IPS-20b (cell line): ENCODE measurements at regions not wholly inside any gene's neighbourhood (a gene's known extent, or its start where the extent isn't known, plus 50 kb on each side); places are given as distances from the start of the nearest gene placed in this dataset.

Experiments
- H3K27ac ChIP-seq: one replicate; pipeline ENCODE4 v1.5.1; 2013; ENCODE audit warnings: low read length
- H3K27me3 ChIP-seq: 2 replicates; pipeline ENCODE4 v1.6.1; 2013; ENCODE audit warnings: mild to moderate bottlenecking, low read length, inconsistent platforms; ENCODE audit not compliant: insufficient read depth
- H3K36me3 ChIP-seq: 2 replicates; pipeline ENCODE4 v1.6.1; 2013; ENCODE audit warnings: low read depth, mild to moderate bottlenecking, inconsistent platforms, low read length, moderate library complexity; ENCODE audit not compliant: insufficient read depth
- H3K4me1 ChIP-seq: 2 replicates; pipeline ENCODE4 v1.6.1; 2013; ENCODE audit warnings: mild to moderate bottlenecking, control low read depth, inconsistent platforms, low read length, moderate library complexity; ENCODE audit not compliant: insufficient read depth
- H3K4me3 ChIP-seq: 2 replicates; pipeline ENCODE4 v1.5.1; 2013; ENCODE audit warnings: mild to moderate bottlenecking, low read length, inconsistent platforms
- H3K9ac ChIP-seq: 2 replicates; pipeline ENCODE4 v1.6.1; 2013; ENCODE audit warnings: low read depth, mild to moderate bottlenecking, inconsistent platforms, low read length, moderate library complexity
- H3K9me3 ChIP-seq: 2 replicates; pipeline ENCODE4 v1.6.1; 2013; ENCODE audit warnings: mild to moderate bottlenecking, low read depth, low read length, inconsistent platforms; ENCODE audit not compliant: insufficient read depth

DNA sequence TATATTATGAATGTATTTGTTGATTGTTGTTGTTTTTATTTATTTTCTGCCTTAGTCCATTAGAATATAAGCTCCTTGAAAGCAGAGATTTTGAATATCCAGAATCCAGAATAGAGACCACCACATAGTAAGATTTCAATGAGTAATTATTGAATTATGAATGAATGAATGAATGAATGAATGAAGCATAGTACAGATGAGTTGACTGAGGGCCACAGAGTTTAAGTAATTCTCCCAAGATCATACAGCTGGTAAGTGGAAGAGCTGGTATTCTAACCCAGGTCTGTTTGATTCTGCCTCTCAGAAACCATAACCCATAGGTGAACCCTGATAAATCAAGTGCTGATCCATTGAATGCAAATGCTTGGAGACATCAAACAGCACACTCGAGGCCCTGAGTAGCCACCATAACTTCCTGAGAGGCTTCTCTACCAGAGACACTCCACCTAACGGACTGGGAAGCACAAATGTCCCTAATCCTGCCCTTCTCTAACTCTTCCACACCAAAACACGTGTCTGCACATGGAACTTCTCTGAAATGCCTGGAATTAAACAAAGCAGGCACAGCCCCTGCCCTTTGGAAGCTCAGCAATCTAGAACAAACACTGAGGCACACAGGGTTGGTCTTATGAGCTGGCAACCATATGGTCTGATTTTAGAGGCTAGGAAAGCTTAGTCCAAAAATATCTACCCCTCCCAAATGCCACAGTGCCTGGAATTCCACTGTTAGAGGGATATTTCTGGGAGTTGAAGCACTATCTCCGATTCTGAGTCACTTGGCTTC, 190.1 kb downstream of the FOXO1 start:
- Histone ChIP-seq H3K9ac (no peak overlapping the region), H3K27me3 (no peaks in the 10 kb centered on the region), H3K4me1 (peaks cover 8% of the 10 kb centered on the region; the same call in 1 of the 2 replicates), H3K27ac (no peak overlapping the region), H3K36me3 (no peaks in the 10 kb centered on the region), H3K9me3 (no peaks in the 10 kb centered on the region), H3K4me3 (no peak overlapping the region)

- H3K9ac ChIP-seq = no peak overlapping the region
- H3K27ac ChIP-seq = no peak overlapping the region
- no peaks in the 10 kb centered on the region for H3K9me3 ChIP-seq
- H3K27me3 ChIP-seq = no peaks in the 10 kb centered on the region
- no peaks in the 10 kb centered on the region for H3K36me3 ChIP-seq
- no peak overlapping the region for H3K4me3 ChIP-seq
- peaks cover 12% of the 10 kb centered on the region; the same call in 1 of the 2 replicates for H3K4me1 ChIP-seq
Observed at GRCh38 chr13:40477623-40478608, 188.5 kb downstream of the FOXO1 start.

GRCh38 chr13:40478775-40479174, 187.7 kb downstream of the FOXO1 start:
- Histone ChIP-seq H3K9me3 (no peaks in the 10 kb centered on the region), H3K36me3 (no peaks in the 10 kb centered on the region), H3K9ac (no peak overlapping the region), H3K27ac (no peak overlapping the region), H3K4me1 (peaks cover 12% of the 10 kb centered on the region; the same call in 1 of the 2 replicates), H3K27me3 (no peaks in the 10 kb centered on the region), H3K4me3 (no peak overlapping the region)

- H3K4me3 ChIP-seq = no peak overlapping the region
- no peaks in the 10 kb centered on the region for H3K27me3 ChIP-seq
- no peaks in the 10 kb centered on the region for H3K9me3 ChIP-seq
- peaks cover 12% of the 10 kb centered on the region; the same call in 1 of the 2 replicates for H3K4me1 ChIP-seq
- H3K27ac ChIP-seq = no peak overlapping the region
- H3K36me3 ChIP-seq = no peaks in the 10 kb centered on the region
- no peak overlapping the region for H3K9ac ChIP-seq
Observed at GRCh38 chr13:40479196-40479845, 187.1 kb downstream of the FOXO1 start.

DNA sequence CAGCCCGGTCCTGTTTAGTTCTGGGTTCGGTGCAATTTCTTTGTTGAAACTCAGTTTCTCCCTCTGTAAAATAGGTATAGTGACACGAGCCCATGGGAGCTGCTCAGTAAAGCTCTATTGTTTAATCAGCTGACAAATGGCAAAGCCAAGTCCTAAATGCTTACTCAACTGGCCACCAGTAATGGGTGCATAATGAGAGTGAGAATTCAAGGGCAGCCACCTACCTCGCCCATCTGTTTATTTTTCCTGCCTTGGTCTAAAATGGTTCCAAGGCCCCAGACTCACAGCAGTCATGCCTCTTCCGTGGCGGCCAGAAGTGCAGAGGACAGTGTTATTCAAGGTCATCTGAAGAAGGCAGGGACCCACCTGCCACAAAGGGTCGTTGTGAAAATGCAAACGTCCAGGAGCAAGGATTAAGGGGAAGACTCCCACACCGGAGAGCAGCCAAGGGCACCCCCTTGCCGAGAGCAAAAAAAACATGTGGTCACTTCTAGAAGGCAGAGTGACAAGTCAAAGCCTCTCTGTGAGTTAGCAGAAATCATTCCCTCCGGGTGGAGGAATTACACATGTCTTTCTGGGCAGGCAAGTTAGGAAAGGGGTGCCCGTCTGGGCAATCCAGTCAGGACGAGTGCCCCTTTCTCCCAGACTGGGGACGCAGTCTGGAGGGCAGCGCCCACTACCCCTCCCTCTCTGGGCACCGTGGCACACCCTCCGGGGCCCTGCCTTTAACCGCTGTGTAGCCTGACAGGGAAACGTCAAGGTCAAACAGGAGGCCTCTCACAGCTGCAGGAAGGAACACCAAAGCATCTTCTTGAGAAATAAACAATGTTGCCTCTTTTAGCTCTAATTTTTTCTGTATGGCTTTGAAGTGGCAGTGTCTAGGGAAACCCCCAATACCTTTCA, 186.2 kb downstream of the FOXO1 start:
- Histone ChIP-seq H3K4me1 (peaks cover 13% of the 10 kb centered on the region; the same call in 1 of the 2 replicates), H3K9me3 (no peaks in the 10 kb centered on the region), H3K4me3 (no peak overlapping the region), H3K36me3 (no peaks in the 10 kb centered on the region), H3K9ac (no peak overlapping the region), H3K27ac (no peak overlapping the region), H3K27me3 (no peaks in the 10 kb centered on the region)

DNA sequence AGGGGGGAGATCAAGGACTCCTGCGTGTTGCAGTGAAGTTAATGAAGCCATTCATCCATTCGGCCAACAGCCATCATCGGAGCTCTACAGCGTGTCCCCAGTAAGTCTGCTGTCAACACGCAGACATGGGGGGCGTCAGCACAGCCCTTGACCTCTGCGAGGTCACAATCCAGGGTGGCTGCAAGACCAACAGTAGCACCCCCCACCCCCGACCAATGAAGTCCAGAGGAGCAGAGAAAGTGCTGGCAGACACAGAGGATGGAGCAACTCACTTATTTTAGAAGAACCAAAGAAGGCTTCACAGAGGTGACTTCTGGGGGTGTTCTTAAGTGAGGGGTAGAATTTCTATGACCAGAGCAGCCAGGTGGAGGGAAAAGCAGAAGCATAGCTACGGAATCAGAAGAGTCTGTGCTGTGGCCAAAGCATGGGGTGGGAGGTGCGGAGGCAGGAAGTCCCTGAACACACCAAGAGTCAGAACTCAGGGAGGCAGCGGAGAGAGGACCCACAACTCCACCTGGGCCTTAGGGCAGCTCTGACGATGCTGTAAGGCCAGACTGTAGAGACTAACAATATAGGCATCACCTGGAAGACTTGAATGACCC, 185.4 kb downstream of the FOXO1 start:
- no peak overlapping the region for H3K9ac ChIP-seq
- no peak overlapping the region for H3K27ac ChIP-seq
- H3K4me3 ChIP-seq = no peak overlapping the region
- no peaks in the 10 kb centered on the region for H3K36me3 ChIP-seq
- H3K27me3 ChIP-seq = no peaks in the 10 kb centered on the region
- peaks cover 19% of the 10 kb centered on the region; the same call in 1 of the 2 replicates for H3K4me1 ChIP-seq
- no peaks in the 10 kb centered on the region for H3K9me3 ChIP-seq

DNA sequence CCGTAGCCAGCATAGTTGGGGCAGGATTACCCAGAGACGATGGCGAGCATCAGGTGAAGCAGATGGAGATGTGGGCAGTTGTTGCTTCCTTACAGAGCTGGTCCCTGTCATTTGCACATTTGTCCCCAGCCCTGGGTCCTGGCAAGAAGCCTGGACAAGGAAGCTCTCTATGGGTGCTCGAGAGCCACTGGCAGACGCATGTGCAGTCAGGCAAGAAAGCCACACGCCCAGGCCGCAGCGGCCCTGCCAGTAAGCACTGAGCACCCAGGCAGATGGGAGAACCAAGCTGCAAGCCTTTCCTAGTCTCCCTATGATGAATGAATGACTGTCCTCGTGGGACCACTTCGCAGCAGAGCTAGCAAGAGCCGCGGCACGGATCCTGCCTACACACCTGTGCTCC, 182.8 kb downstream of the FOXO1 start:
- no peak overlapping the region for H3K4me3 ChIP-seq
- peaks cover 18% of the 10 kb centered on the region; the same call in 1 of the 2 replicates for H3K4me1 ChIP-seq
- no peak overlapping the region for H3K9ac ChIP-seq
- H3K27ac ChIP-seq = no peak overlapping the region
- no peaks in the 10 kb centered on the region for H3K9me3 ChIP-seq
- no peaks in the 10 kb centered on the region for H3K27me3 ChIP-seq
- no peaks in the 10 kb centered on the region for H3K36me3 ChIP-seq

- Histone ChIP-seq H3K4me1 (peaks cover 18% of the 10 kb centered on the region; the same call in 1 of the 2 replicates), H3K9ac (no peak overlapping the region), H3K36me3 (no peaks in the 10 kb centered on the region), H3K27me3 (no peaks in the 10 kb centered on the region), H3K9me3 (no peaks in the 10 kb centered on the region), H3K4me3 (no peak overlapping the region), H3K27ac (no peak overlapping the region)
Observed at GRCh38 chr13:40484101-40484800, 182.2 kb downstream of the FOXO1 start.

- Histone ChIP-seq H3K4me3 (no peak overlapping the region), H3K9ac (no peak overlapping the region), H3K4me1 (peaks cover 18% of the 10 kb centered on the region; the same call in 1 of the 2 replicates), H3K9me3 (no peaks in the 10 kb centered on the region), H3K36me3 (no peaks in the 10 kb centered on the region), H3K27me3 (no peaks in the 10 kb centered on the region), H3K27ac (no peak overlapping the region)
Observed at GRCh38 chr13:40484974-40485373, 181.5 kb downstream of the FOXO1 start.
